GM18951 (cell line): ENCODE measurements at regions not wholly inside any gene's neighbourhood (a gene's known extent, or its start where the extent isn't known, plus 50 kb on each side); places are given as distances from the start of the nearest gene placed in this dataset.
"Not testable (repeated sequence)": the region's sequence is repeated elsewhere in the genome, so short reads cannot be mapped to it uniquely, and the experiment has no call there.

Experiments used
- POLR2A ChIP-seq: IDR thresholded peaks from 4 replicates; pipeline ENCODE4 v1.6.1; 2011; ENCODE audit warnings: mild to moderate bottlenecking; ENCODE audit not compliant: insufficient read length, insufficient read depth; ENCODE audit errors: extremely low read depth
- in situ Hi-C: fragments of 300-500 bp; cut with MboI; formaldehyde crosslinking; loops from one replicate; pipeline ENCODE4 v1.12.0; 2022; ENCODE audit warnings: low sequenced_read_pairs, mixed read lengths, inconsistent platforms; ENCODE audit not compliant: unreplicated experiment

DNA sequence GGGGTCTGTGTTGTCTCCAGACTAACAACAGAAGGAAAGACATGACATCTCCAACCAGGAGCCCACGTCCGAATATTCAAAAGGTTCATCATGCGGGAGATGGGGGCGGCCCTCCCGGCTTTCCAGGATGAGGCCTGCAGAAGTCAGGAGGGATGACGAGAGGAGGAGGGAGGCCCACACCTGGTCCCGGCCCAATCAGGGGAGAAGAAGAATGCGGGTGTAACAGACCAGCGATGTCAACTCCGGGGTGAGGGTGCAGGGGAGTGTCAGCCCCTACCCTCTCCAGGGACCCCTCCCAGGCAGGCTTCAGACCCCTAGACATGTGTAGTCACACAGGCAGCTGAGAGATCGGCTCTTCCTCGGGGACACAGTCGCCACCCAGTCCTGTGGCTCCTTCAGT lies 275.3 kb upstream of the ZNF507 start:
- in situ Hi-C loops: no loop called here

DNA sequence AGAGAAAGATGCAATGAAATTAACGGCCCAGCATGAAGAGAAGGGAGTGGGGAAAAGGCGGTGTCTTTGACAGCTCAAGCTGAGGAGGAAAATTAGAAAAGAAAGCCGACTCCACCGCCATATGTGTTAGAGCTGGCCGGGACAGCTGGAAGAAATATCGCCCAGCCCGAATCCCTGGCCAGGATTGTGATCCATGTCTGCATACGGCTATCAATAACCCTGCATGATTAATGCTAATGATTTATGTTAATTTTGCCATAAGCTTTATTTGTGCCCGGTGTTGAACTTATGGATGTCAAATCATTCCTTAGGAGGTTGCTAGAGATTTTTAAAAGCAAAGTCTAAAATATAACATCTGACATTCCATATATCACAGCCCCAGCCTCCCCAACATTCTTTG lies 263.4 kb upstream of the ZNF507 start:
- no peak for TF ChIP-seq POLR2A
- in situ Hi-C loops: no loop called here

More for the DNA sequence above, 275.3 kb upstream of the ZNF507 start:
- no peak for TF ChIP-seq POLR2A

DNA sequence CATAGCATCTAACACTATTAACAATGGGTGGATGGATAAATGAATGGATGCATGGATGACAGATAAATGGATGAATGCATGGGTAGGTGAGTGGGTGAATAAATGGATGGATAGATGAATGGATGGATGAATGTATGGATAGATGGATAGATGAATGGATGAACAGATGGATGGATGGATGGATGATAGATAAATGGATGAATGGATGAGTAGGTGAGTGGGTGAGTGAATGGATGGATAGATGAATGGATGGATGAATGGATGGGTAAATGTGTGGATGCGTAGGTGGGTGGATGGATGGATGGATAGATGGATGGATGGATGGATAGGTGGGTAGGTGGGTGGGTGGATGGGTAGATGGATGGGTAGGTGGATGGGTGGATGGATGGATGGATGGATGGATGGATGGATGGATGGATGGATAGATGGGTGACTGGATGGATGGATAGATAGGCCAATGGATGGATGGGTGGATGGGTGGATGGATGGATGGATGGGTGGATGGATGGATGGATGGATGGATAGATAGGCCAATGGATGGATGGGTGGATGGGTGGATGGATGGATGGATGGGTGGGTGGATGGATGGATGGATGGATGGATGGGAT lies 260.6 kb upstream of the ZNF507 start:
- in situ Hi-C loops: not testable (repeated sequence)

DNA sequence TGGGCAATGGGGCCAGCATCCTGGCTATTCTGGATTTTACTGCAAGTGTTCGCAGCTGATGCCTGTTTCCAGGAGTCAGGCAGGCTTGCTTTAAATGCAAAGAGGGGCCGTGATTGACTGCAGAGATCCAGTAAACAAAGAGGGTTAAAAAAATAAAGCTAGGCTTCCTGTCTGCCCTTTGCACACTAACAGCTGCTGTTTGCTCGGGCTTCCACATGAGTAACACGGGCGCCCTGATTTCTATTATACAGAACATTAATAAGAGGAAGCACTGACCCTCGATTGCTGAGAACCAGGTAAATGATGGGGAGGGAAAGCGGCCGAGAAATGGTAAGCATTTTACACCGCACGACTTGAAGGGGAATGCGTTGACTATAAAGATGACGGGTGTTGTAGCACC lies 254.2 kb upstream of the ZNF507 start:
- TF ChIP-seq POLR2A: no peak
- in situ Hi-C loops: no loop called here

DNA sequence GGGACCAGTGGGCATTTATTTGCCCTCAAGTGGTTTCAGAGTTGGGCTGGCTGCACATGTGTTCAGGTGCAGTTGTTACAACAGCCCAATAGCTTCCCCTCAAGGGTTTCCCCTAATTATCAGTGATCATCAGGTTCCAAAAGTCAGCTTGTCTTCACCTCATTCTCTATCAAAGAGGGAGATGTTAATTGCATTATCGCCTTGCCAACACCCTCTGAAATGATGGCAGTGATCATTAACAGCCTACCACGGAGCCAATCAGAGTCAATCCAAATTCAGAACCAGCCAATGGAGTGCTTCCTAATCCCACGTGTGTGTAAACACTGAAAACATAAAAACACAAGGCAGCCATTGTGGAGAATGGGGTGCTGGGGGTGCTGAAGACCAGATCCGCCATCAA lies 248.4 kb upstream of the ZNF507 start:
- in situ Hi-C loops: no loop called here
- no peak for TF ChIP-seq POLR2A

DNA sequence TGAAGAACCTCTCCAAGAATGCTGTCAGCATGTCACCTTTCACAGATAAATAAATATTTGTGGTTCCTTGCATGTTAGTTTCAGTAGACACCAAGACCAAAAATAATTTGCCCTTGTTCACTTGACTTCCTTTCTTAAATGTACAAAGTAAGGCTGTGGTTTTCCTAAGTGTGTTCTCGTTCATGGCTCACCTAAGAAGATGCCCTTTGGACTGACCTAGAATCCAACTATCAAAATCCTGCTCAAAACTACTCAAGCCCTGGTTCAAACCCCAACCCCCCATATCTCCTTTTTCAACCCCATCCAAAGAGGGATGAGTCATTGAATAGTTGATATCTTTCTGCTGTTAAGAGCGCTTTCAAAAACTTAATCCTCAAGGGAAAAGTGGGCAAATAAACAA lies 247.8 kb upstream of the ZNF507 start:
- in situ Hi-C loops: no loop called here
- TF ChIP-seq POLR2A: no peak

DNA sequence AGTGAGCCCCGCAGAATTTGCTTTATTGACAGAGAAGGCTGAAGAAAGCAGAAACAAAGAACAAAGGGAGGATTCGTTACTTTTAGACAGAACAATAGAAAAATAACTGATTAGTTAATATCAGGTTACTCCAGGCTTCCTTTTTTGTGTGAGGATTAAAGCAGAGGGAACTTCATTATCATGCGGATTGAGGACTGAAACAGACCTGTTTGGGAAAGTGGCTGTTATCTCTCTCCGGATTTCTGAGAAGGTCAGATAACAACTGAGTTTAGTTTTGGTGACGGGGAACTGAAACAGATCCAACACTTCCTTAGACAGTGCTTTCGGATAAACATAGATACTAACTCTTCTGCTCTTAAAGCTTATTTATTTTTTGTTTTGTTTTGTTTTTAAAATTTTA lies 246.4 kb upstream of the ZNF507 start:
- no peak for TF ChIP-seq POLR2A
- in situ Hi-C loops: no loop called here

DNA sequence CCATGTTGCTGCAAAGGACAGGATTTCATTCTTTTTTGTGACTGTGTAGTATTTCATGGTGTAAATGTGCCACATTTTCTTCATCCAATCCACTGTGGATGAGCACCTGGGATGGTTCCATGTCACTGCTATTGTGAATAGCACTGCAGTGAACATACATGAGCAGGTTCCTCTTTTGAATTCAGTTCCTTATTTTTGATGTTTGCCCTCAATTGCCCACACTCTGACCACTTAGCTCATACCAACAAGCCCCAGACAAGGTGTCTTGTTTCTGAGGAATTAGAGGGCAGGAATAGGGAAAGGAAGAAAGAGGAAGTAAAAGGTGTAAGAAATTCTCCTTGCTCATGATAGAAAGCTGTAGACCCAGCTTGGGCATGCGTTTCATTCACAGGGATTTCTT lies 244.2 kb upstream of the ZNF507 start:
- TF ChIP-seq POLR2A: no peak
- in situ Hi-C loops: no loop called here

DNA sequence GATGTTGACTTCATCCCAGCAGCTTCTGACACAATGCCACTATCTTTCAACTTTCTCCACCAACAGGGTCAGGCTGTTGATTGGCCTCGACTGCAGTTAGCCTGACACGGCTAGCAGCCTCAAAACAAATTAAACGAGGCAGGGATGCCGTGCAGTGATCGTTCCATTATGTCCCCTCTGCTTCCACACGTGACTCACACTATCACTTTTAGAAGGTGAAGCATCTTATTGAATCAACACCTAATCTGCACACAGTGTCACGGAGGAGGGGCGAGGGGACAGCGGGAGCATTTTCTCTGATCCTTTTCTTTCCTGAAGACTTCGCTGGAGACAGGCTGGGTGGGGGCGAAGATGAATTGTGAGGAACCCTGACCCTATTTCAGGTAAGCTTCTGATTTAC lies 241.9 kb upstream of the ZNF507 start:
- no peak for TF ChIP-seq POLR2A
- in situ Hi-C loops: no loop called here

DNA sequence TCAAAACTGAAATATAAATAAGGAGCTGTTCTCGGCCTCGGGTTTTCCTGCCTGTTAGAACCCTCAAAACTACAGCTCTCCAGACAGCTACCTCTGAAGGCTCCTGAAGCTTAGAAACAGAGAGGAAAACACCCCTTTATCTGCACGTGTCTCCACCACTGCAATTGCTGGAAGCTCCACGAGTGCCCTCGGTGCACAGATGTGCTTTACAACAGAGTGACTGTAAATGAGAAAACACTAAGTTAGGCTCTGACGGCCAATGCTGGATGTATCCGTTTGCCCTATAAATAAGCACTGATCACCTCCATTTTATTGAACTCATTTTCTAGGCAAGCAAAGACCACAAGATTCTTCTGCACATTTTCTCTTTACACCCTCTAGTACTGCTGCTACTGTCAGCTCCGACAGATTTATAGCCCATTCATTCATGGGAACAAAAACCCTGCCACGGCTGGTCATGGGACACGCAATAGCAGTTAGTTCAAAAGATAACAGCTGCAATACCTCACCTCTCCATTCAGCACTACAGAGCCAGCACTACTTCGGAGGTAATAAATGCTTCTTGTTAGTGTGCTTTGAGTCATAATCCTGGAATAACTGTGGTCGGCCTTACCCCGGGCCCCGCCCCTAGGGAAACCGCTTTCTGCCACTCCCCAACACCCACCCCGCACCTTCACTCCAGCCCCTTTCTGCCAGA lies 241.1 kb upstream of the ZNF507 start:
- no peak for TF ChIP-seq POLR2A

DNA sequence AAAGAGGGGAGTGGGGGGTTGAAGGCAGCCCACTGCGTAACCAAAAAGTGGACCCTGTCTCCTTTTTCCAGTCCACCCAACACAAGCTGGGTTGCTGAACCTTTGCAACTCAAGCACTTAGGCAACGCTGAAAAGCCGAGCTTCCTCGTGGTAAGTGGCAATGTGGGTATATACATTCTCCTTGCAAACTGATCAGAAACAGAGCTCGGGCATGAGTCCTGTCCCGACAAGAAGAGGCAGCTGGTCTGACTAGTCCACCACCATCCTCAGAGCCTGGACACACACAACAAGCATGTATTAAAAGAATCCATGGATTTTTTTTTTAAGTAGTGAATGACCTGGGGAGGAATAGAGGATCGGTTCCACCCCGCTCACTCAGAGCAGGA lies 240.6 kb upstream of the ZNF507 start:
- no peak for TF ChIP-seq POLR2A
- in situ Hi-C loops: no loop called here

More for the DNA sequence above, 241.1 kb upstream of the ZNF507 start:
- in situ Hi-C loops: no loop called here

DNA sequence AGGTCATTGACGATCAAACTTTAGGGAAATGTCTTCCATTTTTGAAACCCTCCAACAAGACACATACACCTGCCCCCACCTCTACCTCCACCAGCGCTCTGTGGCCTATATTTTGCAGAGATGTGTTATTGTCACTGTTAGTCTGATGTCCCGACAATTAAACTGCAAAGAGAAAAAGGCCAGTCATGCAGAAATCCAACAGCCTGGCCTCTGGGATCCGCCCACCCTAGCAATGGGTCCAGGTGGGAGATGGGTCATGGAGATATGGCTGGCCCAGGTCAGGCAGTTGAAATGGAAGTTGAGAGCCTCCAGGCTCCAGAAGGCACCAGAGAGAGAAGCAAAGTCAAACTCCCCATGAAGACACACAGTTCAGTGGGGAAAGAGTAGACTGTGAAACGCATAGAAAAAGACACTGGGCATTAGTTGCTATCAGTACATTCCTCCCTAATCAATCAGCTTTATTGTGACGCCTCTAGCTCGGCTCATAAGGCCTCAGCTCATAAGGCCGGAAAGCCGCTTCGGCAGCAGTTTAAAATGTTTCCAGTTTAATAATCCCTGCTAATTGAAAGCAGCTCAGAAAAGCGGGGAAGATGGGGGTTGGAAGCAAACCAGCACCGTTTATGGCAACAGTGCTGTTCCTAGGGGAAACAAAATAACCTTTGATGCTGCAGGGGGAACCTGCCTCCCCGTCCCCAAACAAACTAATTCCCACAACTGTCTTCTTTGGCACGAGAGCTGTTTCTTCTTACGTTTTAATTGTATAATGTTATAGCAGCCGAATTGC lies 239.7 kb upstream of the ZNF507 start:
- TF ChIP-seq POLR2A: no peak
- in situ Hi-C loops: no loop called here

DNA sequence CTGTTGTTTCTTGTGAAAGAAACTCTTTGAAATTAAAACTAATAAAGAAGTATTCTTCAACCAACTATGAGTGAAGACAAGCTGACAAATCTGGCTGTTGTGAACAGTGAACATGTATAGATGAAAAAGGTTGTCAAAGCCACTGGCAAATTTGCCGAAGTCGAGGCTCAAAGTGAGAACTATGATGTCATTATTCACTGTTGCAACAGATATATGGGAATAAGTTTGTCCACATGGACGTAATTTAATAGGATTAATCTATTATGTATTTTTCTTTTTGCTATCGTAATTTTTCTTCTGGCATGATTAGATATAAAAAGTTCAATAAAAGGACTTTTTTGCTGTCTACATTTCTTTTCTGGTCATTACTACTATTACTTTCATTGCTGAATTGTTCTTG lies 223.2 kb upstream of the ZNF507 start:
- TF ChIP-seq POLR2A: no peak
- in situ Hi-C loops: no loop called here
